Common myeloid progenitor, CD34-positive (primary cell): ENCODE measurements at regions not wholly inside any gene's neighbourhood (a gene's known extent, or its start where the extent isn't known, plus 50 kb on each side); places are given as distances from the start of the nearest gene placed in this dataset.

ENCODE experiments used
- CTCF ChIA-PET: fragments of 350-600 bp; sonication (Branson Sonifier 250); formaldehyde crosslinking; loops from one replicate; lab custom pipeline; 2021; ENCODE audit warnings: antibody characterized with exemption; lab: Charles Lee
- POLR2A ChIA-PET: fragments of 350-600 bp; sonication (Branson Sonifier 250); formaldehyde crosslinking; loops from one replicate; lab custom pipeline; 2021; ENCODE audit warnings: antibody characterized with exemption; lab: Charles Lee
- DNase-seq, 3 donors: peaks; one replicate each; pipeline versions ENCODE4 v3.0.0 to v3.0.0-alpha.2; 2013
- H3K27ac ChIP-seq, 2 experiments: 1 replicate in 1 of 2; 2 replicates in 1 of 2; pipeline ENCODE4 v1.7.0; 2013; ENCODE audit warnings: inconsistent platforms in 2 of 2, low read length in 2 of 2, mild to moderate bottlenecking in 2 of 2, low read depth in 1 of 2, moderate library complexity in 1 of 2; ENCODE audit not compliant: severe bottlenecking in 2 of 2, insufficient read depth in 1 of 2, poor library complexity in 1 of 2
- H3K27me3 ChIP-seq, 5 experiments: replicated peaks in 2 of 5; 1 replicate in 3 of 5; 2 replicates in 2 of 5; pipeline versions ENCODE4 v1.6.1 to v1.7.0; 2013; ENCODE audit warnings: low read length in 4 of 5, mild to moderate bottlenecking in 2 of 5, moderate library complexity in 2 of 5, inconsistent platforms in 1 of 5; ENCODE audit not compliant: insufficient read depth in 5 of 5, control insufficient read depth in 4 of 5
- H3K36me3 ChIP-seq, 4 experiments: 1 replicate in 2 of 4; 2 replicates in 2 of 4; pipeline versions ENCODE4 v1.6.1 to v1.7.0; 2013; ENCODE audit warnings: low read length in 3 of 4, control low read depth in 1 of 4, mild to moderate bottlenecking in 1 of 4; ENCODE audit not compliant: control insufficient read depth in 4 of 4, insufficient read depth in 4 of 4
- H3K4me1 ChIP-seq, 4 experiments: 1 replicate in 3 of 4; 2 replicates in 1 of 4; pipeline versions ENCODE4 v1.6.1 to v1.7.1; 2013; ENCODE audit warnings: low read length in 3 of 4, mild to moderate bottlenecking in 3 of 4, control low read depth in 1 of 4, inconsistent platforms in 1 of 4, moderate library complexity in 1 of 4; ENCODE audit not compliant: control insufficient read depth in 4 of 4, insufficient read depth in 4 of 4; ENCODE audit errors: control extremely low read depth in 1 of 4
- H3K4me3 ChIP-seq, 7 experiments: 1 replicate in 4 of 7; 2 replicates in 3 of 7; pipeline versions ENCODE4 v1.5.1 to v1.7.0; 2013; ENCODE audit warnings: mild to moderate bottlenecking in 7 of 7, low read length in 6 of 7, moderate library complexity in 6 of 7, inconsistent platforms in 2 of 7, low read depth in 2 of 7, control low read depth in 1 of 7; ENCODE audit not compliant: insufficient read depth in 4 of 7, control insufficient read depth in 1 of 7; ENCODE audit errors: extremely low read depth in 1 of 7
- H3K9me3 ChIP-seq, 5 experiments: 1 replicate in 4 of 5; 2 replicates in 1 of 5; pipeline versions ENCODE4 v1.6.1 to v1.7.1; 2013; ENCODE audit warnings: low read length in 4 of 5, mild to moderate bottlenecking in 2 of 5, inconsistent platforms in 1 of 5, low read depth in 1 of 5, moderate library complexity in 1 of 5; ENCODE audit not compliant: control insufficient read depth in 4 of 5, insufficient read depth in 2 of 5; ENCODE audit errors: control extremely low read depth in 1 of 5
- WGBS: methylation state at CpG from one replicate; pipeline ENCODE4 v1.1.5; 2013; ENCODE audit not compliant: insufficient coverage; 5-methylcytosine and 5-hydroxymethylcytosine counted together

GRCh38 chr13:76461999-76462398 lies 424.2 kb downstream of the KCTD12 start:
- DNase-seq, result peak in 2 of 3 donors; percentile 18 to 43
- Histone ChIP-seq H3K27ac (no peak overlapping the region), H3K9me3 (peaks cover 0 to 3% (median 0%) of the 10 kb centered on the region in 5 experiments), H3K36me3 (no peaks in the 10 kb centered on the region), H3K27me3 (no peaks in the 10 kb centered on the region), H3K4me1 (peaks cover 0 to 26% (median 8%) of the 10 kb centered on the region in 4 experiments), H3K4me3 (no peak overlapping the region)
- WGBS, result 91% methylated on average over 4 of the region's 4 CpGs
- ChIA-PET POLR2A (no interaction called here), CTCF (interaction anchor here (0.9 to 3.5 kb wide), 6 partner anchors 10 to 767 kb away, joined by 3 to 12 read pairs (median 5); no protein-coding TSS in a partner anchor)

GRCh38 chr13:76461484-76461883 lies 424.7 kb downstream of the KCTD12 start:
- Histone ChIP-seq H3K4me3 (no peak overlapping the region), H3K36me3 (no peaks in the 10 kb centered on the region), H3K4me1 (peaks cover 1 to 30% (median 10%) of the 10 kb centered on the region in 4 experiments), H3K27me3 (no peaks in the 10 kb centered on the region), H3K9me3 (peaks cover 0 to 3% (median 0%) of the 10 kb centered on the region in 5 experiments), H3K27ac (no peak overlapping the region)
- peak in 2 of 3 donors; percentile 47 to 64 for DNase-seq
- ChIA-PET POLR2A (no interaction called here), CTCF (interaction anchor here (0.9 to 3.5 kb wide), 6 partner anchors 11 to 766 kb away, joined by 3 to 12 read pairs (median 5); no protein-coding TSS in a partner anchor)
- WGBS, result no CpG with 5 or more reads among the region's 1 CpG

GRCh38 chr13:76459863-76460262 lies 426.3 kb downstream of the KCTD12 start:
- 100% methylated on average over 4 of the region's 4 CpGs for WGBS
- Histone ChIP-seq H3K27ac (no peak overlapping the region), H3K36me3 (no peaks in the 10 kb centered on the region), H3K4me3 (no peak overlapping the region), H3K9me3 (peaks cover 0 to 3% (median 0%) of the 10 kb centered on the region in 5 experiments), H3K4me1 (peaks cover 5 to 32% (median 17%) of the 10 kb centered on the region in 4 experiments), H3K27me3 (no peaks in the 10 kb centered on the region)
- CTCF ChIA-PET, result interaction anchor here (3.5 kb wide), 1 partner anchor 12 kb away, joined by 12 read pairs; no protein-coding TSS in a partner anchor
- POLR2A ChIA-PET, result no interaction called here
- DNase-seq, result no peak

GRCh38 chr13:76455960-76456359 lies 430.2 kb downstream of the KCTD12 start:
- Histone ChIP-seq H3K4me3 (no peak overlapping the region), H3K36me3 (no peaks in the 10 kb centered on the region), H3K27ac (no peak overlapping the region), H3K4me1 (peaks cover 3 to 19% (median 13%) of the 10 kb centered on the region in 4 experiments), H3K9me3 (peaks cover 0 to 14% (median 3%) of the 10 kb centered on the region in 5 experiments), H3K27me3 (no peaks in the 10 kb centered on the region)
- ChIA-PET CTCF (interaction anchor here (1.0 to 1.3 kb wide), 2 partner anchors 18 to 759 kb away, joined by 3 to 5 read pairs; no protein-coding TSS in a partner anchor), POLR2A (no interaction called here)
- peak; percentile 36 to 82 (median 70) for DNase-seq
- WGBS, result no CpG with 5 or more reads among the region's 1 CpG

GRCh38 chr13:76454991-76455390 lies 431.2 kb downstream of the KCTD12 start:
- DNase-seq, result no peak
- Histone ChIP-seq H3K27ac (no peak overlapping the region), H3K4me3 (no peak overlapping the region), H3K9me3 (peaks cover 0 to 14% (median 3%) of the 10 kb centered on the region in 5 experiments), H3K4me1 (peaks cover 0 to 14% (median 12%) of the 10 kb centered on the region in 4 experiments), H3K27me3 (no peaks in the 10 kb centered on the region), H3K36me3 (no peaks in the 10 kb centered on the region)
- CTCF ChIA-PET, result no interaction called here
- POLR2A ChIA-PET, result interaction anchor here (0.6 kb wide), 1 partner anchor 1639 kb away, joined by 8 read pairs; no protein-coding TSS in a partner anchor

GRCh38 chr13:76449716-76450115 lies 436.5 kb downstream of the KCTD12 start:
- ChIA-PET CTCF (interaction anchor here (1.2 kb wide), 1 partner anchor 753 kb away, joined by 3 read pairs; no protein-coding TSS in a partner anchor), POLR2A (no interaction called here)
- H3K27me3 ChIP-seq, result no peaks in the 10 kb centered on the region
- no peaks in the 10 kb centered on the region for H3K4me1 ChIP-seq
- no peak for DNase-seq
- no peak overlapping the region for H3K27ac ChIP-seq
- H3K4me3 ChIP-seq, result no peak overlapping the region
- no peaks in the 10 kb centered on the region for H3K36me3 ChIP-seq
- peaks cover 0 to 14% (median 3%) of the 10 kb centered on the region in 5 experiments for H3K9me3 ChIP-seq

GRCh38 chr13:76446191-76446590 lies 440.0 kb downstream of the KCTD12 start:
- CTCF ChIA-PET, result interaction anchor here (1.3 kb wide), 1 partner anchor 20 kb away, joined by 4 read pairs; no protein-coding TSS in a partner anchor
- H3K4me3 ChIP-seq, result peak overlapping the region in 2 of 7 experiments; percentile 29 to 57
- peak in 2 of 3 donors; percentile 14 to 36 for DNase-seq
- H3K27me3 ChIP-seq, result no peaks in the 10 kb centered on the region
- H3K9me3 ChIP-seq, result no peaks in the 10 kb centered on the region
- H3K4me1 ChIP-seq, result no peaks in the 10 kb centered on the region
- POLR2A ChIA-PET, result no interaction called here
- H3K27ac ChIP-seq, result no peak overlapping the region
- no peaks in the 10 kb centered on the region for H3K36me3 ChIP-seq
- WGBS, result 92% methylated on average over 2 of the region's 3 CpGs
